HFF-Myc (cell line): ENCODE measurements at regions not wholly inside any gene's neighbourhood (a gene's known extent, or its start where the extent isn't known, plus 50 kb on each side); places are given as distances from the start of the nearest gene placed in this dataset.

Experiments
- DNase-seq: peaks from one replicate; pipeline ENCODE4 v3.0.0-alpha.2; 2011; ENCODE audit warnings: low read depth; ENCODE audit errors: extremely low read depth
- H3K4me3 ChIP-seq: replicated peaks from 2 replicates; pipeline ENCODE4 v1.5.1; 2011; ENCODE audit warnings: low read depth, mild to moderate bottlenecking, control low read depth, low read length
- CTCF ChIP-seq: IDR thresholded peaks from 2 replicates; pipeline ENCODE4 v1.5.1; 2012; ENCODE audit warnings: mild to moderate bottlenecking, low read depth, low read length, control low read depth; ENCODE audit errors: missing control alignments

DNA sequence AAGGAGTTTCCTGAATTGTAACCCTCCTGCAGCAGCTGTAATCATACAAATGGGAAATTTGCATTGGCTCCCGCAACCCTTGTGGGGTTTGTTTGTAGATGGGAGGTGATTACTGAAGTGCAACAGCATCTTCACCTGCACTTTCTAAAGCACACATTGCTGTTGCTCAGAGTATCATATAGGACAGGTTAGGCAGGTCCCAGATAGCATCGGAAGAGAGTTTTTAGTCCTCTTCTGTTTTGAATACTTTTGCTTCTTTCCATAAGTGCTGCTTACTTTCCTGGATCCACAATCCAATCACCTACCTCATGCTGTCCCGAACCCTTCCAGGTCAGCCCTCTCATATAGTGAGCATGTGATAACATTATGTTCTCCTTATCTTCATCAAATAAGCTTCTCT, 300.4 kb downstream of the PTPRC start:
- no peak for TF ChIP-seq CTCF
- DNase-seq = no peak
- H3K4me3 ChIP-seq = no peak overlapping the region

DNA sequence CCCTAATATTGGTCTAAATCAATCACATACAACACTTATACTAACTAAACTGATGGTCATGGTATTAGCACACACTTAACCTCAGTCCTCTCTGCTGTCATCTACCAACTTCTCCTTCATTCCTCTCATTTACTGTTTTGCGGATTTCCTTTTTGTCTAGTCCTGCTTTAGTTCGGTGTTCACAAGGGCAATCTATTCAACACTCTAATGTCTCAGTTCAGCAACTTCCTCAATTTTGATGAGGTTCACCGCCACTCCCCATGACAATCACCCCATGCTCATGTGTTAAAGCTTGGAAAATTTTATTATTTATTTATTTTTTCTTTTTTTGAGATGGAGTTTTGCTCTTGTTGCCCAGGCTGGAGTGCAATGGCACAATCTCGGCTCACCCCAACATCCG, 301.1 kb downstream of the PTPRC start:
- H3K4me3 ChIP-seq = no peak overlapping the region
- TF ChIP-seq CTCF = no peak
- DNase-seq = no peak

GRCh38 chr1:198942466-198942865, 303.6 kb downstream of the PTPRC start:
- DNase-seq = no peak
- TF ChIP-seq CTCF = no peak
- no peak overlapping the region for H3K4me3 ChIP-seq

GRCh38 chr1:198943484-198944187, 304.8 kb downstream of the PTPRC start:
- DNase-seq = no peak
- H3K4me3 ChIP-seq = no peak overlapping the region
- no peak for TF ChIP-seq CTCF

- H3K4me3 ChIP-seq = no peak overlapping the region
- no peak for TF ChIP-seq CTCF
- DNase-seq = no peak
These were observed 308.6 kb downstream of the PTPRC start for GRCh38 chr1:198947456-198947855.

DNA sequence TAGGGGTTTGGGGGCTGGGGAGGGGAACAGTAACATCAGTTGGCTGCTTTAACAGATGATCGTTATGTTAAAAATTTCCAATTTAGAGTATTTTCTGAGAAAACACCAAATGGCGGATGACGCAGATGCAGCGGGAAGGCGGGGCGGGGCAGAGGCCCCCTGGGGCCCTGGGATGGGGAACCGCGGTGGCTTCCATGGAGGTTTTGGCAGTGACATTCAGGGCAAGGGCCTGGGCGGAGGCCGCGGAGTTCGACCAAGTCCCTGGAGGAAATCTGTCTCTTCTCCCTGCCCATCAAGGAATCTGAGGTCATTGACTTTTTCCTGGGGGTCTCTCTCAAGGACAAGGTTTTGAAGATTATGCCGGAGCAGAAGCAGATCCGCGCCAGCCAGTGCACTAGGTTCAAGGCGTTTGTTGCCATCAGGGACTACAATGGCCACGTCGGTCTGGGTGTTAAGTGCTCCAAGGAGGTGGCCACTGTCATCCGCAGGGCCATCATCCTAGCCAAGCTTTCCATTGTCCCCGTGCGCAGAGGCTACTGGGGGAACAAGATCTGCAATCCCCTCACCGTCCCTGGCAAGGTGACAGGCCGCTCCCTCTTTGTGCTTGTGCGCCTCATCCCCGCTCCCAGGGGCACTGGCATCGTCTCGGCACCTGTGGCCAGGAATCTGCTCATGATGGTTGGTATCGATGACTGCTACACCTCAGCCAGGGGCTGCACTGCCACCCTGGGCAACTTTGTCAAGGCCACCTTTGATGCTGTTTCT, 310.2 kb downstream of the PTPRC start:
- no peak for TF ChIP-seq CTCF
- DNase-seq = no peak
- no peak overlapping the region for H3K4me3 ChIP-seq
